Progenitor cell of endocrine pancreas (in vitro differentiated cells): ENCODE measurements at regions not wholly inside any gene's neighbourhood (a gene's known extent, or its start where the extent isn't known, plus 50 kb on each side); places are given as distances from the start of the nearest gene placed in this dataset.
"Not testable (repeated sequence)": the region's sequence is repeated elsewhere in the genome, so short reads cannot be mapped to it uniquely, and the experiment has no call there.

Experiments
- DNase-seq: peaks from one replicate; pipeline ENCODE4 v3.0.0; 2021; ENCODE audit warnings: low spot score; ENCODE audit not compliant: unreplicated experiment
- H3K27ac Mint-ChIP-seq: 2 replicates; pipeline ENCODE4 v1.8.0; 2021; ENCODE audit warnings: mild to moderate bottlenecking, moderate library complexity, mixed read lengths
- H3K27me3 Mint-ChIP-seq: 2 replicates; pipeline ENCODE4 v1.8.0; 2021; ENCODE audit warnings: mixed read lengths
- H3K36me3 Mint-ChIP-seq: 2 replicates; pipeline ENCODE4 v1.8.0; 2022; ENCODE audit warnings: mixed read lengths; ENCODE audit not compliant: insufficient read depth
- H3K4me1 Mint-ChIP-seq: 2 replicates; pipeline ENCODE4 v1.8.0; 2021; ENCODE audit warnings: low read depth, mixed read lengths
- H3K4me3 Mint-ChIP-seq: 2 replicates; pipeline ENCODE4 v1.8.0; 2021; ENCODE audit warnings: low read depth, mild to moderate bottlenecking, moderate library complexity, mixed read lengths
- H3K9me3 Mint-ChIP-seq: 2 replicates; pipeline ENCODE4 v1.8.0; 2021; ENCODE audit warnings: low read depth, mixed read lengths
- CTCF ChIP-seq: fragments of 200-600 bp; sonication (generic); IDR thresholded peaks from one replicate; pipeline ENCODE4 v1.5.0; 2021; ENCODE audit warnings: antibody characterized with exemption, mild to moderate bottlenecking; ENCODE audit not compliant: unreplicated experiment

- no peak for TF ChIP-seq CTCF
- H3K4me3 Mint-ChIP-seq: no peak overlapping the region
- H3K9me3 Mint-ChIP-seq: peaks cover 5% of the 10 kb centered on the region
- peaks cover 3% of the 10 kb centered on the region for H3K27me3 Mint-ChIP-seq
- peaks cover 1% of the 10 kb centered on the region for H3K4me1 Mint-ChIP-seq
- no peak overlapping the region for H3K27ac Mint-ChIP-seq
- DNase-seq: no peak
- H3K36me3 Mint-ChIP-seq: no peaks in the 10 kb centered on the region
Measured at GRCh38 chr2:204166961-204167360, 230.4 kb downstream of the ICOS start.

- not testable (repeated sequence) for H3K27ac Mint-ChIP-seq, H3K36me3 Mint-ChIP-seq, H3K9me3 Mint-ChIP-seq, DNase-seq, H3K27me3 Mint-ChIP-seq, H3K4me1 Mint-ChIP-seq, H3K4me3 Mint-ChIP-seq
Measured at GRCh38 chr2:204167670-204168069, 231.1 kb downstream of the ICOS start.

- Mint-ChIP-seq H3K9me3 (no peaks in the 10 kb centered on the region), H3K27ac (no peak overlapping the region), H3K27me3 (peaks cover 3% of the 10 kb centered on the region), H3K36me3 (no peaks in the 10 kb centered on the region), H3K4me1 (peaks cover 1% of the 10 kb centered on the region), H3K4me3 (no peak overlapping the region)
- no peak for DNase-seq
- TF ChIP-seq CTCF: no peak
Measured at GRCh38 chr2:204170411-204170810, 233.8 kb downstream of the ICOS start.

GRCh38 chr2:204171432-204172144 is 235.0 kb downstream of the ICOS start:
- Mint-ChIP-seq H3K27me3 (peaks cover 3% of the 10 kb centered on the region), H3K9me3 (no peaks in the 10 kb centered on the region), H3K36me3 (no peaks in the 10 kb centered on the region), H3K4me3 (no peak overlapping the region), H3K27ac (no peak overlapping the region), H3K4me1 (no peaks in the 10 kb centered on the region)
- DNase-seq: no peak
- TF ChIP-seq CTCF: no peak

- no peak for TF ChIP-seq CTCF
- peaks cover 3% of the 10 kb centered on the region for H3K27me3 Mint-ChIP-seq
- no peaks in the 10 kb centered on the region for H3K9me3 Mint-ChIP-seq
- H3K4me1 Mint-ChIP-seq: no peaks in the 10 kb centered on the region
- no peak for DNase-seq
- no peaks in the 10 kb centered on the region for H3K36me3 Mint-ChIP-seq
- H3K4me3 Mint-ChIP-seq: no peak overlapping the region
- H3K27ac Mint-ChIP-seq: no peak overlapping the region
Measured at GRCh38 chr2:204172145-204172600, 235.6 kb downstream of the ICOS start.

- no peak for TF ChIP-seq CTCF
- Mint-ChIP-seq H3K9me3 (no peaks in the 10 kb centered on the region), H3K27ac (no peak overlapping the region), H3K27me3 (peaks cover 3% of the 10 kb centered on the region), H3K4me3 (no peak overlapping the region), H3K36me3 (no peaks in the 10 kb centered on the region), H3K4me1 (no peaks in the 10 kb centered on the region)
- no peak for DNase-seq
Measured at GRCh38 chr2:204174034-204174433, 237.5 kb downstream of the ICOS start.
